ENCODE measurements at regions not wholly inside any gene's neighbourhood (a gene's known extent, or its start where the extent isn't known, plus 50 kb on each side); places are given as distances from the start of the nearest gene placed in this dataset.

DNA sequence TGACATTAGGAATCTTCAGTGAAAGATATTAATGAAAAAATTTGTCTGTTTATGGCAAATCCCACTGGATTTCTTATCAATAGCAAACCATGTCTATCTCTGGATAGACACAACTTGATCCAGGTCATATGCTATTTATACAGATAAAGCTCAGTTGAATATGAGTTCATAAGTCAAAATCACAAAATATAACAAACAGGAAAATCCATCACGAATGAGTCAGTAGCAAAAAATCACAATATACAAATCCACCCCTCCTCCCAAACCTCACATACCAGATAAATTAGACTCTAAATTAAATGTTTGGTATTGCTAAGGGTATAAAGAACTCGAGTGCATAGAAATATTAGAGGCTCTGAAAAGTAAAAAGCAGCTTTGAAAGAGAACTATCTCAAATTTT, 420.5 kb downstream of the TLL1 start (continued):
- TF ChIP-seq, protein P1, sequence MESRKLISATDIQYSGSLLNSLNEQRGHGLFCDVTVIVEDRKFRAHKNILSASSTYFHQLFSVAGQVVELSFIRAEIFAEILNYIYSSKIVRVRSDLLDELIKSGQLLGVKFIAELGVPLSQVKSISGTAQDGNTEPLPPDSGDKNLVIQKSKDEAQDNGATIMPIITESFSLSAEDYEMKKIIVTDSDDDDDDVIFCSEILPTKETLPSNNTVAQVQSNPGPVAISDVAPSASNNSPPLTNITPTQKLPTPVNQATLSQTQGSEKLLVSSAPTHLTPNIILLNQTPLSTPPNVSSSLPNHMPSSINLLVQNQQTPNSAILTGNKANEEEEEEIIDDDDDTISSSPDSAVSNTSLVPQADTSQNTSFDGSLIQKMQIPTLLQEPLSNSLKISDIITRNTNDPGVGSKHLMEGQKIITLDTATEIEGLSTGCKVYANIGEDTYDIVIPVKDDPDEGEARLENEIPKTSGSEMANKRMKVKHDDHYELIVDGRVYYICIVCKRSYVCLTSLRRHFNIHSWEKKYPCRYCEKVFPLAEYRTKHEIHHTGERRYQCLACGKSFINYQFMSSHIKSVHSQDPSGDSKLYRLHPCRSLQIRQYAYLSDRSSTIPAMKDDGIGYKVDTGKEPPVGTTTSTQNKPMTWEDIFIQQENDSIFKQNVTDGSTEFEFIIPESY (IDR thresholded peaks at IDR 0.05), result no peak
- TF ChIP-seq NR2F2 (IDR thresholded peaks at IDR 0.05) (no peak), EGR1 (IDR thresholded peaks at IDR 0.05; ENCODE audit: low read depth in 2 of 2) (no peak), JUND (IDR thresholded peaks at IDR 0.05) (no peak), YY1 (IDR thresholded peaks at IDR 0.05) (no peak), RXRA (IDR thresholded peaks at IDR 0.05) (no peak), GABPA (IDR thresholded peaks at IDR 0.05 in 1 of 2, conservative IDR thresholded peaks at IDR 0.05 in 1 of 2) (no peak), RAD21 (IDR thresholded peaks at IDR 0.05) (no peak), HNF4A (conservative IDR thresholded peaks at IDR 0.05) (no peak)

DNA sequence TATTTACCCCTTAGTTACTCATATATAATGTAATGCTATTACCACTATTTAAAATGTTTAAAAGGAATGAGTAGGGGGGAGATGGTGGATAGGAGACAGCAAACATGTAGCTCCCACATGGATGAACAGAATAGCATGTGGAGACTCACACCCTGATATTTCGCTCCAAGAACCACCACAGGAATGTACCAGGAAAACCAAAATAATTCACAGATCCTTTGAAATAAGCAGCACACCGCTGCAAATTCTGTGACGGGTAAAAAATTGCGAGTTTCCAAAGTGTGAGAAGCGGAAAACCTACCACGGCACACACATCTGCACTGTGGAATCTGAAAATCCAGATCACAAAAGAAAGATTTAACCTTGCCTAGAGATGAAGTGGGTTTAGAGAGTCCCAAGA, 428.2 kb downstream of the TLL1 start:
- no peaks in the 10 kb centered on the region for H3K36me3 ChIP-seq (ENCODE audit: control insufficient read depth in 4 of 4, insufficient read depth in 3 of 4, low read depth in 1 of 4, low read length in 3 of 4)
- 88% methylated on average over 6 of the region's 6 CpGs for WGBS

More for the DNA sequence above, 428.2 kb downstream of the TLL1 start:
- Histone ChIP-seq H3K9ac (ENCODE audit: low read depth in 1 of 2, low read length in 2 of 2) (no peak overlapping the region), H3K27ac (ENCODE audit: low read depth in 1 of 2, low read length in 2 of 2) (no peak overlapping the region), H3K9me3 (ENCODE audit: control insufficient read depth in 4 of 4, low read length in 3 of 4) (no peaks in the 10 kb centered on the region), H3K4me3 (ENCODE audit: low read depth in 1 of 3, low read length in 3 of 3) (no peak overlapping the region), H3K4me1 (ENCODE audit: control insufficient read depth in 4 of 4, insufficient read depth in 4 of 4, low read length in 3 of 4) (no peaks in the 10 kb centered on the region), H3K27me3 (ENCODE audit: control insufficient read depth in 4 of 4, insufficient read depth in 4 of 4, low read length in 3 of 4) (no peaks in the 10 kb centered on the region)
- no peak for DNase-seq (ENCODE audit: low spot score)
- TF ChIP-seq REST (IDR thresholded peaks at IDR 0.05) (no peak), RXRA (IDR thresholded peaks at IDR 0.05) (no peak), FOXA1 (IDR thresholded peaks at IDR 0.05) (no peak), GABPA (IDR thresholded peaks at IDR 0.05 in 1 of 2, conservative IDR thresholded peaks at IDR 0.05 in 1 of 2) (no peak), RAD21 (IDR thresholded peaks at IDR 0.05) (no peak), EGR1 (IDR thresholded peaks at IDR 0.05; ENCODE audit: low read depth in 2 of 2) (no peak), SP1 (IDR thresholded peaks at IDR 0.05) (no peak)
- TF ChIP-seq, protein P2, sequence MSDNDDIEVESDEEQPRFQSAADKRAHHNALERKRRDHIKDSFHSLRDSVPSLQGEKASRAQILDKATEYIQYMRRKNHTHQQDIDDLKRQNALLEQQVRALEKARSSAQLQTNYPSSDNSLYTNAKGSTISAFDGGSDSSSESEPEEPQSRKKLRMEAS (IDR thresholded peaks at IDR 0.05), result no peak

Data from liver (tissue), 7 donors.